HG03066 (cell line): ENCODE measurements at regions not wholly inside any gene's neighbourhood (a gene's known extent, or its start where the extent isn't known, plus 50 kb on each side); places are given as distances from the start of the nearest gene placed in this dataset.

Source experiments
- ATAC-seq: cut with Tn5 transposase; IDR thresholded peaks from one replicate; pipeline ENCODE4 v1.9.1; 2021; ENCODE audit warnings: low read depth; ENCODE audit not compliant: unreplicated experiment

- ATAC-seq: no peak
Observed at GRCh38 chr4:14787894-14788293, 214.4 kb upstream of the CPEB2 start.

GRCh38 chr4:14790494-14790893 is 211.8 kb upstream of the CPEB2 start:
- ATAC-seq: no peak

- no peak for ATAC-seq
Observed at GRCh38 chr4:14792702-14793227, 209.5 kb upstream of the CPEB2 start.

GRCh38 chr4:14800977-14801376 is 201.3 kb upstream of the CPEB2 start:
- ATAC-seq: no peak

GRCh38 chr4:14802596-14802995 is 199.7 kb upstream of the CPEB2 start:
- no peak for ATAC-seq

- ATAC-seq: no peak
Observed at GRCh38 chr4:14807856-14808255, 194.4 kb upstream of the CPEB2 start.

GRCh38 chr4:14809203-14809602 is 193.1 kb upstream of the CPEB2 start:
- no peak for ATAC-seq

- ATAC-seq: no peak
Observed at GRCh38 chr4:14810121-14810520, 192.2 kb upstream of the CPEB2 start.

- ATAC-seq: no peak
Observed at GRCh38 chr4:14810568-14810967, 191.7 kb upstream of the CPEB2 start.

GRCh38 chr4:14812101-14812500 is 190.2 kb upstream of the CPEB2 start:
- no peak for ATAC-seq

- no peak for ATAC-seq
Observed at GRCh38 chr4:14816623-14817261, 185.5 kb upstream of the CPEB2 start.

GRCh38 chr4:14824189-14824588 is 178.1 kb upstream of the CPEB2 start:
- no peak for ATAC-seq

GRCh38 chr4:14827111-14827510 is 175.2 kb upstream of the CPEB2 start:
- no peak for ATAC-seq

- no peak for ATAC-seq
Observed at GRCh38 chr4:14829795-14830194, 172.5 kb upstream of the CPEB2 start.

- no peak for ATAC-seq
Observed at GRCh38 chr4:14831416-14831815, 170.9 kb upstream of the CPEB2 start.

GRCh38 chr4:14833053-14833452 is 169.2 kb upstream of the CPEB2 start:
- ATAC-seq: no peak

GRCh38 chr4:14834382-14834781 is 167.9 kb upstream of the CPEB2 start:
- ATAC-seq: no peak

GRCh38 chr4:14835288-14835687 is 167.0 kb upstream of the CPEB2 start:
- ATAC-seq: no peak

- no peak for ATAC-seq
Observed at GRCh38 chr4:14835708-14836425, 166.4 kb upstream of the CPEB2 start.

GRCh38 chr4:14837860-14838259 is 164.4 kb upstream of the CPEB2 start:
- no peak for ATAC-seq

GRCh38 chr4:14841801-14842768 is 160.2 kb upstream of the CPEB2 start:
- no peak for ATAC-seq
